NT2/D1 (cell line): ENCODE measurements at regions not wholly inside any gene's neighbourhood (a gene's known extent, or its start where the extent isn't known, plus 50 kb on each side); places are given as distances from the start of the nearest gene placed in this dataset.

Experiments
- SUZ12 ChIP-seq: IDR thresholded peaks from 2 replicates; pipeline ENCODE4 v1.6.1; 2011; ENCODE audit not compliant: insufficient read length, insufficient read depth; ENCODE audit errors: extremely low read depth
- YY1 ChIP-seq: IDR thresholded peaks from 2 replicates; pipeline ENCODE4 v1.6.1; 2011; ENCODE audit not compliant: insufficient read length, insufficient read depth
- ZNF274 ChIP-seq: IDR thresholded peaks from 2 replicates; pipeline ENCODE4 v1.6.1; 2011; ENCODE audit warnings: mild to moderate bottlenecking, low read depth, low read length

DNA sequence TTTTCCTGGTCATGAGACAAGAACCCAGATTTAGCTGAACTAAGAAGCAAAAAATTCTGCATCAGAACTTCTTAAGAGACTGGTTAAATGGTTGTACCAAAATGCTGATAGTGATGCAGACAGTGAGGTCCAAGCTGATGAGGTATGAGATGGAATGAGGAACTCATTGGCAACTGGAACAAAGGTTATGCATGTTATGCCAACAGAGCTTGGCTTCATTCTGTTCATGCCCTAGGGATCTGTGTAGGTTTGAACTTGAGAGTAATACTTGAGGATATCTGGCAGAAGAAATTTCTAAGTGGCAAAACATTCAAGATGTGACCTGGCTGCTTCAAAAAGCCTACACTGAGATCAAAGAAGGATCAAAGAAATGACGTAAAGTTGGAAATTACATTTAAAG is 398.0 kb downstream of the FSCB start:
- TF ChIP-seq SUZ12 (no peak), YY1 (no peak), ZNF274 (no peak)
